B cell (primary cell): ENCODE measurements at regions not wholly inside any gene's neighbourhood (a gene's known extent, or its start where the extent isn't known, plus 50 kb on each side); places are given as distances from the start of the nearest gene placed in this dataset.

Source experiments
- ATAC-seq: fragments of 200-7000 bp; cut with Tn5 transposase; one replicate; pipeline ENCODE4 v1.10.0; 2021; ENCODE audit warnings: low read depth, mild to moderate bottlenecking, moderate number of reproducible peaks, moderate library complexity
- CTCF ChIA-PET: fragments of 350-600 bp; sonication (Branson Sonifier 250); formaldehyde crosslinking; loops from one replicate; lab custom pipeline; 2021; ENCODE audit warnings: antibody characterized with exemption, inconsistent platforms; lab: Charles Lee
- POLR2A ChIA-PET: fragments of 350-600 bp; sonication (Branson Sonifier 250); formaldehyde crosslinking; loops from one replicate; lab custom pipeline; 2021; ENCODE audit warnings: antibody characterized with exemption; lab: Charles Lee
- DNase-seq: peaks from one replicate; pipeline ENCODE4 v3.0.0; 2013
- H2AFZ ChIP-seq: 2 replicates; pipeline ENCODE4 v1.6.1; 2012; ENCODE audit warnings: mild to moderate bottlenecking, low read depth, low read length; ENCODE audit not compliant: insufficient read depth, poor library complexity, severe bottlenecking
- H3K27ac ChIP-seq, 2 donors: 1 replicate in 1 of 2; 2 replicates in 1 of 2; pipeline ENCODE4 v1.5.1; 2012 to 2013; ENCODE audit warnings: low read length in 2 of 2, mild to moderate bottlenecking in 2 of 2, moderate library complexity in 1 of 2
- H3K27me3 ChIP-seq, 4 experiments: fragments of 200-600 bp in 1 of 4; sonication (generic) in 1 of 4; replicated peaks in 1 of 4; 1 replicate in 2 of 4; 2 replicates in 2 of 4; pipeline versions ENCODE4 v1.6.1 to v1.7.0; 2013 to 2016; ENCODE audit warnings: low read length in 3 of 4, mild to moderate bottlenecking in 2 of 4, mixed read lengths in 1 of 4, moderate library complexity in 1 of 4; ENCODE audit not compliant: insufficient read depth in 4 of 4, control insufficient read depth in 3 of 4; ENCODE audit errors: control extremely low read depth in 1 of 4
- H3K36me3 ChIP-seq, 2 experiments: replicated peaks in 1 of 2; 1 replicate in 1 of 2; 2 replicates in 1 of 2; pipeline versions ENCODE4 v1.6.1 to v1.7.1; 2013; ENCODE audit warnings: low read length in 1 of 2; ENCODE audit not compliant: insufficient read depth in 2 of 2, control insufficient read depth in 1 of 2; ENCODE audit errors: control extremely low read depth in 1 of 2, extremely low read depth in 1 of 2
- H3K4me1 ChIP-seq, 2 donors: fragments of 200-600 bp in 1 of 2; sonication (generic) in 1 of 2; 1 replicate in 1 of 2; 2 replicates in 1 of 2; pipeline versions ENCODE4 v1.5.1 to v1.6.1; 2013 to 2017; ENCODE audit warnings: low read length in 2 of 2; ENCODE audit not compliant: control insufficient read depth in 2 of 2, insufficient read depth in 2 of 2
- H3K4me2 ChIP-seq: replicated peaks from 2 replicates; pipeline ENCODE3; 2012; ENCODE audit warnings: mild to moderate bottlenecking, low read depth, low read length; ENCODE audit not compliant: poor library complexity, severe bottlenecking
- H3K4me3 ChIP-seq, 5 experiments: fragments of 200-600 bp in 1 of 5; sonication (generic) in 1 of 5; 1 replicate in 3 of 5; 2 replicates in 2 of 5; pipeline versions ENCODE4 v1.5.1 to v1.7.0; 2011 to 2016; ENCODE audit warnings: low read length in 4 of 5, mild to moderate bottlenecking in 4 of 5, low read depth in 2 of 5, control low read depth in 1 of 5, moderate library complexity in 1 of 5; ENCODE audit not compliant: insufficient read depth in 1 of 5; ENCODE audit errors: control extremely low read depth in 1 of 5, extremely low read depth in 1 of 5
- H3K79me2 ChIP-seq: fragments of 200-600 bp; sonication (generic); one replicate; pipeline ENCODE4 v1.6.0; 2016; ENCODE audit warnings: low read length; ENCODE audit not compliant: control insufficient read depth, insufficient read depth
- H3K9ac ChIP-seq: fragments of 200-600 bp; sonication (generic); 2 replicates; pipeline ENCODE4 v1.6.1; 2017; ENCODE audit warnings: mild to moderate bottlenecking, low read length, moderate library complexity
- H3K9me3 ChIP-seq, 3 donors: one replicate each; pipeline versions ENCODE4 v1.6.1 to v1.7.1; 2013; ENCODE audit warnings: low read length in 2 of 3; ENCODE audit not compliant: control insufficient read depth in 2 of 3, insufficient read depth in 1 of 3; ENCODE audit errors: control extremely low read depth in 1 of 3
- H4K20me1 ChIP-seq: 2 replicates; pipeline ENCODE4 v1.6.0; 2012; ENCODE audit warnings: mild to moderate bottlenecking, low read length; ENCODE audit not compliant: insufficient read depth, control insufficient read depth, poor library complexity, severe bottlenecking
- H3K27ac Mint-ChIP-seq: one replicate; pipeline ENCODE4 v1.8.0; 2021; ENCODE audit warnings: mixed read lengths
- H3K27me3 Mint-ChIP-seq: one replicate; pipeline ENCODE4 v1.8.0; 2021; ENCODE audit warnings: mixed read lengths
- H3K4me1 Mint-ChIP-seq: one replicate; pipeline ENCODE4 v1.8.0; 2021; ENCODE audit warnings: mixed read lengths
- H3K4me3 Mint-ChIP-seq: one replicate; pipeline ENCODE4 v1.8.0; 2021; ENCODE audit warnings: mixed read lengths
- H3K9me3 Mint-ChIP-seq: one replicate; pipeline ENCODE4 v1.8.0; 2022; ENCODE audit warnings: mixed read lengths; ENCODE audit not compliant: insufficient read depth
- CTCF ChIP-seq: fragments of 200-600 bp; IDR thresholded peaks from one replicate; pipeline ENCODE4 v1.8.0; 2022; ENCODE audit warnings: antibody characterized with exemption, mild to moderate bottlenecking
- EZH2 ChIP-seq: IDR thresholded peaks from 2 replicates; pipeline ENCODE4 v1.6.1; 2012; ENCODE audit warnings: borderline replicate concordance, low read depth, mild to moderate bottlenecking, moderate library complexity, low read length; ENCODE audit not compliant: insufficient read depth, poor library complexity, severe bottlenecking
- WGBS: methylation state at CpG from one replicate; pipeline ENCODE4 v1.1.5; 2013; ENCODE audit warnings: missing lambda C conversion rate; ENCODE audit not compliant: insufficient coverage; 5-methylcytosine and 5-hydroxymethylcytosine counted together
- intact Hi-C: fragments of 100-400 bp; cut with micrococcal nuclease; formaldehyde crosslinking; loops from one replicate; pipeline ENCODE4 v1.10.0; 2022

- Histone ChIP-seq H3K79me2 (no peaks in the 10 kb centered on the region), H3K4me1 (no peaks in the 10 kb centered on the region), H3K36me3 (no peaks in the 10 kb centered on the region), H4K20me1 (no peaks in the 10 kb centered on the region), H3K27ac (no peak overlapping the region), H3K4me3 (no peak overlapping the region), H2AFZ (no peak overlapping the region), H3K27me3 (no peaks in the 10 kb centered on the region), H3K9ac (no peak overlapping the region), H3K4me2 (no peak overlapping the region), H3K9me3 (peaks cover 0 to 5% (median 2%) of the 10 kb centered on the region in 3 donors)
- no peaks in the 10 kb centered on the region for H3K4me1 Mint-ChIP-seq
- H3K4me3 Mint-ChIP-seq: no peak overlapping the region
- peaks cover 3% of the 10 kb centered on the region for H3K27me3 Mint-ChIP-seq
- POLR2A ChIA-PET: no interaction called here
- H3K27ac Mint-ChIP-seq: no peak overlapping the region
- 66% methylated on average over 3 of the region's 5 CpGs for WGBS
- DNase-seq: no peak
- no peak for ATAC-seq
- no peaks in the 10 kb centered on the region for H3K9me3 Mint-ChIP-seq
- intact Hi-C loops: no loop called here
- no peak for TF ChIP-seq CTCF
- no peak for TF ChIP-seq EZH2
- CTCF ChIA-PET: no interaction called here
Measured at GRCh38 chr18:76233876-76234675, 261.0 kb downstream of the ZNF516 start.

- DNase-seq: no peak
- intact Hi-C loops: no loop called here
Measured at GRCh38 chr18:76233406-76233805, 261.6 kb downstream of the ZNF516 start.

More at GRCh38 chr18:76233406-76233805, 261.6 kb downstream of the ZNF516 start:
- Histone ChIP-seq H3K27me3 (no peaks in the 10 kb centered on the region), H2AFZ (no peak overlapping the region), H3K4me3 (no peak overlapping the region), H3K9ac (no peak overlapping the region), H3K9me3 (peaks cover 0 to 2% (median 2%) of the 10 kb centered on the region in 3 donors), H3K27ac (no peak overlapping the region), H3K79me2 (no peaks in the 10 kb centered on the region), H3K36me3 (no peaks in the 10 kb centered on the region), H3K4me1 (no peaks in the 10 kb centered on the region), H3K4me2 (no peak overlapping the region), H4K20me1 (no peaks in the 10 kb centered on the region)
- H3K4me3 Mint-ChIP-seq: no peak overlapping the region
- H3K27me3 Mint-ChIP-seq: peaks cover 3% of the 10 kb centered on the region
- TF ChIP-seq EZH2 (no peak), CTCF (no peak)
- no peak overlapping the region for H3K27ac Mint-ChIP-seq
- no peak for ATAC-seq
- no peaks in the 10 kb centered on the region for H3K9me3 Mint-ChIP-seq
- no CpG with 5 or more reads among the region's 1 CpG for WGBS
- CTCF ChIA-PET: no interaction called here
- POLR2A ChIA-PET: no interaction called here
- no peaks in the 10 kb centered on the region for H3K4me1 Mint-ChIP-seq
